ENCODE measurements at regions not wholly inside any gene's neighbourhood (a gene's known extent, or its start where the extent isn't known, plus 50 kb on each side); places are given as distances from the start of the nearest gene placed in this dataset.

DNA sequence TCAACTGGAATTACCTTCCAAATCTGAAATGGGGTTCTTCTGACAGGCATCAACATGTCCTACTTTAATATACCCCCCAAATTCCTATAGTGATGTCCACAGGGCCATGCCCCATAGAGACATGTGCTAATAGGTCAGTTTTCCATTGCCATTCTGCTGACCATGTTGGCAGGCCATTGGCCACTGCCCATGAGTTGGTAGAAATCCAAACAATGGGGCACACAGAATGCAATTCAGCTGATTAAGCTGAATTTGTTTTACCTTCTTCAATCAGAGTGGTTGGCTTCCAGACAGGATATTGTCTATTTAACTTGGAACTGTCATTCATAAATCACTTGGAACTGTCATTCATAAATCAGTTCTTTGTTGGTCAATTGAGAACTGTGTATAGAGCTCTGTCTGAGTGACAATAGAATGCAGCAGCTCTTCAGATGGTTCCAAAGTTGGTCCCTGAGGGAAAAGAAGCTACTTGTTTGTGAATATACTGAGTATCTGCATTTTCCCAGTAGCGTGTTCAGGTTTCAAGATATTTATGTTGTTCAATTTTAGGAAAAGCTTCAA, 336.9 kb downstream of the DRD1 start:
- in situ Hi-C loops (cut with MboI; ENCODE audit: low sequenced_read_pairs, unreplicated experiment): no loop called here
- no peak for DNase-seq (ENCODE audit: low spot score)
- TF ChIP-seq, protein P1, sequence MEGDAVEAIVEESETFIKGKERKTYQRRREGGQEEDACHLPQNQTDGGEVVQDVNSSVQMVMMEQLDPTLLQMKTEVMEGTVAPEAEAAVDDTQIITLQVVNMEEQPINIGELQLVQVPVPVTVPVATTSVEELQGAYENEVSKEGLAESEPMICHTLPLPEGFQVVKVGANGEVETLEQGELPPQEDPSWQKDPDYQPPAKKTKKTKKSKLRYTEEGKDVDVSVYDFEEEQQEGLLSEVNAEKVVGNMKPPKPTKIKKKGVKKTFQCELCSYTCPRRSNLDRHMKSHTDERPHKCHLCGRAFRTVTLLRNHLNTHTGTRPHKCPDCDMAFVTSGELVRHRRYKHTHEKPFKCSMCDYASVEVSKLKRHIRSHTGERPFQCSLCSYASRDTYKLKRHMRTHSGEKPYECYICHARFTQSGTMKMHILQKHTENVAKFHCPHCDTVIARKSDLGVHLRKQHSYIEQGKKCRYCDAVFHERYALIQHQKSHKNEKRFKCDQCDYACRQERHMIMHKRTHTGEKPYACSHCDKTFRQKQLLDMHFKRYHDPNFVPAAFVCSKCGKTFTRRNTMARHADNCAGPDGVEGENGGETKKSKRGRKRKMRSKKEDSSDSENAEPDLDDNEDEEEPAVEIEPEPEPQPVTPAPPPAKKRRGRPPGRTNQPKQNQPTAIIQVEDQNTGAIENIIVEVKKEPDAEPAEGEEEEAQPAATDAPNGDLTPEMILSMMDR (IDR thresholded peaks at IDR 0.05; ENCODE audit: borderline replicate concordance, control extremely low read depth, extremely low read depth, insufficient read depth, missing control alignments): no peak

DNA sequence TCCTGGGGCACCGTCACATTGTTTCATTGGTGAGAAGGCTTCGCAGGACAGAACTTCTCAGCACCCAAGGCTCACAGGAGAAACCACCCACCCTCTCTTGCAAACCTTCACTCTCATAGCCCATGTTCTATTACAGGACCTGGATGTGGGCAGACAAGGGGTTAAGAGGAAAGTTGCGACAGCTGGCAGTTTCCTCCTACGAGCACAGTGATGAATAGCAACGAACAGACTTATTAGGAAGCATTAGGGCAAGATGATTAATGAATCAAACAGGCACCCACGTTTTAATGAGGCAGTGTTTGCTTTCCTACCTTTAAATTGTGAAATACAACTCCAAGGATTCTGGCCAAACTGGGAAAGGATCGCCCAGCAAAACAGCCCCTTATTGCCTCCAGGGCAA, 339.3 kb downstream of the DRD1 start:
- DNase-seq (ENCODE audit: low spot score): no peak
- in situ Hi-C loops (cut with MboI; ENCODE audit: low sequenced_read_pairs, unreplicated experiment): no loop called here
- TF ChIP-seq, protein P1 (IDR thresholded peaks at IDR 0.05; ENCODE audit: borderline replicate concordance, control extremely low read depth, extremely low read depth, insufficient read depth, missing control alignments): no peak

DNA sequence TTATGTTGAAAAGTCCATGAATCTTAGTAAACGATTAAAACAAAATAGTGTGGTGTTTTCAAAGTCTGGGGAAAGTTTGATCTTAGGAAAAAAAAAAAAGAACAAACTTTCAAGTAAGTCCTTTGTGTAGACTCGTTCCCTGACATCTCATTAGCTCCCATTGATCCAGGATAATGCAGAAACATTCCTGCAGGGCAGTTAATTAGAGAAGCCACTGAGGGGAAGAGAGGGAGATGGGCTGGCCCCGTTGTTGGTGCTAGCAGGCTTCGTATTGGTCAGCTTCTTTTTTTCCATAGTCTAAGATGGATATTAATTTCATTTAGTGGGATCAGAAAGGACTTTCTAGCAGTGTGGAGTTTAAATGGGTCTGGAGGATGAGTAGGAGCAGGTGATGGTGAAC, 340.2 kb downstream of the DRD1 start:
- in situ Hi-C loops (cut with MboI; ENCODE audit: low sequenced_read_pairs, unreplicated experiment): no loop called here
- no peak for DNase-seq (ENCODE audit: low spot score)
- TF ChIP-seq, protein P1 (IDR thresholded peaks at IDR 0.05; ENCODE audit: borderline replicate concordance, control extremely low read depth, extremely low read depth, insufficient read depth, missing control alignments): no peak

DNA sequence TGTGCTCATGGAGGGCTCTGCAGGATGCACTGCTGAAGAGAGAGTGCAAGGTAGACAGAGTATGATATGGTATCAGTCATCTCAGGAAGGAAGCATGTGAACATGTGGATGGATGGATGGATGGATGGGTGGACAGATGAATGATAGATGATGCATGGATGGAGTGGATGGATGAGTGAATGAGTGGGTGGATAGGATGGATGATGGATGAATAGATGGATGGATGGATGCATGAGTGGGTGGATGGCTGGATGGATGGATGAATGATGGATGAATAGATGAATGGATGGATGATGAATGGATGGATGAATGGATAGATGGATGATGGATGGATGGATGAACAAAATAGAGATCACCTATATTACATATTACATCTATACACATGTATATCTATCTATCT, 341.3 kb downstream of the DRD1 start:
- in situ Hi-C loops (cut with MboI; ENCODE audit: low sequenced_read_pairs, unreplicated experiment): no loop called here
- TF ChIP-seq, protein P1 (IDR thresholded peaks at IDR 0.05; ENCODE audit: borderline replicate concordance, control extremely low read depth, extremely low read depth, insufficient read depth, missing control alignments): no peak
- no peak for DNase-seq (ENCODE audit: low spot score)

DNA sequence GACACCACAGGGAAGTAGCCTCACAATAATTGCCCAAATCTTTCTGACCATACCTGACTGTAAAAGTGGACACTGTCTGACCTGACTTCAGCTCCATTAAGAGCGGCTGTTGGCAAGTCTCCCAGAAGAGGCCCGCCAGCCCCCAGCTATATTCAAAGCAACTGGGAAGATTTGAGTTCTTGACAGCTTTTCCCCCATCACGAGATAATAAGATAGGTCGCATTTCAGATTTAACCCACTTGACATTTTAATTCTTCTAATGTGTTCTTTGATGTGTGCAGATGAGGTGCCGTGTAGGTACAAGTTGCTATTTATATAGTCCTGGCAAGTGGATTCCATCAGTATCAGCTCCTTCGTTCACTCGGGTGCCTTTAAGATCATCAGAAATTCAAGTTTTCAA, 345.7 kb downstream of the DRD1 start:
- in situ Hi-C loops (cut with MboI; ENCODE audit: low sequenced_read_pairs, unreplicated experiment): no loop called here
- DNase-seq (ENCODE audit: low spot score): no peak
- TF ChIP-seq, protein P1 (IDR thresholded peaks at IDR 0.05; ENCODE audit: borderline replicate concordance, control extremely low read depth, extremely low read depth, insufficient read depth, missing control alignments): no peak

DNA sequence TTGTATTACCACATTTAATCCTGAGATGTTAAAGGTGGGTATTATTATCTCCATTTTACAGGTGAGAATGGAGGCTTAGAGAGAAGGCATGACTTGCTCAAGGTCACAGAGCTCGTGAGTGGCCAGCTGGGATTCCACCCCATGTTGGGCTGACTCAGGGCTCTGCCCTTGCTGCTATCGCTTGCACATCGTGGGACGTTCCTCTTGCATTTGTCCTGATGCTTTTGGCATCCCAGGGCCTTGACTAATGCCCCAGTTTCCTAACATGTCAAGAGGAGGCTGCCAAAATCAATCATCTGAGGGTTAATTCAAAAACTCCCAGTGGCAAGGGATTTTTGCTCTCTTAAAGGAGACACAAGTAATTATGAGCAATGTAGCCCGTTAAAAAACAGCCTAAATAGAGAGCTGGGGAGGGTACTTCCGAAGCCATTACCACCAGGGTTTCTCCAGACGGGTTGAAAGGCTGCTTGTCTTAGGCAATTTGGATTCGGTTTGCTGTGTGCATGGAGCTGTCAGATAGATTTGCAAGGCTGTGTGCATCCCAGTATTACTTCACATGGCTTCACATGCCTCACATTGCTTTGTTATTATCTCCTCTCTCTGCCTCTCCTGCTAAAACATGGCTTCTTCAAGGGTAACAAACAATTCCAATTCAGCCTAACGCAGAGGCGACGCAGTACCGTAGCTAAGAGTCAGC, 347.4 kb downstream of the DRD1 start:
- TF ChIP-seq, protein P1 (IDR thresholded peaks at IDR 0.05; ENCODE audit: borderline replicate concordance, control extremely low read depth, extremely low read depth, insufficient read depth, missing control alignments): no peak
- DNase-seq (ENCODE audit: low spot score): no peak
- in situ Hi-C loops (cut with MboI; ENCODE audit: low sequenced_read_pairs, unreplicated experiment): no loop called here

All from GM13976 (cell line).